H1 (cell line): ENCODE measurements at regions not wholly inside any gene's neighbourhood (a gene's known extent, or its start where the extent isn't known, plus 50 kb on each side); places are given as distances from the start of the nearest gene placed in this dataset.

ENCODE experiments used
- CEBPB ChIP-seq: IDR thresholded peaks from 2 replicates; pipeline ENCODE4 v1.6.1; 2012; ENCODE audit warnings: low read depth, low read length
- EZH2 ChIP-seq: fragments of 200-600 bp; sonication (generic); IDR thresholded peaks from 2 replicates; pipeline ENCODE4 v1.7.1; 2012; ENCODE audit warnings: low read depth, mild to moderate bottlenecking, moderate library complexity, low read length, inconsistent platforms; ENCODE audit not compliant: severe bottlenecking
- POLR2A ChIP-seq, 2 experiments: IDR thresholded peaks; 1 replicate in 1 of 2; 2 replicates in 1 of 2; pipeline ENCODE4 v1.6.1; 2011; ENCODE audit warnings: low read depth in 2 of 2, low read length in 2 of 2, mild to moderate bottlenecking in 2 of 2; ENCODE audit errors: control extremely low read depth in 1 of 2
- POLR2AphosphoS5 ChIP-seq: IDR thresholded peaks from 2 replicates; pipeline ENCODE4 v1.6.1; 2011; ENCODE audit warnings: low read depth, low read length
- RNF2 ChIP-seq: fragments of 200-900, 300-1000 bp; sonication (generic); IDR thresholded peaks from 2 replicates; pipeline ENCODE4 v1.7.1; 2016; ENCODE audit warnings: borderline replicate concordance, low read depth, mild to moderate bottlenecking, antibody characterized with exemption, low read length; ENCODE audit not compliant: poor library complexity, severe bottlenecking; ENCODE audit errors: missing control alignments
- SRF ChIP-seq: IDR thresholded peaks from 2 replicates; pipeline ENCODE4 v1.6.1; 2011; ENCODE audit warnings: mild to moderate bottlenecking, low read depth, low read length, moderate library complexity
- TF ChIP-seq, protein P1 (sequence below): IDR thresholded peaks from 2 replicates; pipeline ENCODE4 v1.6.1; 2012; ENCODE audit warnings: inconsistent platforms

DNA sequence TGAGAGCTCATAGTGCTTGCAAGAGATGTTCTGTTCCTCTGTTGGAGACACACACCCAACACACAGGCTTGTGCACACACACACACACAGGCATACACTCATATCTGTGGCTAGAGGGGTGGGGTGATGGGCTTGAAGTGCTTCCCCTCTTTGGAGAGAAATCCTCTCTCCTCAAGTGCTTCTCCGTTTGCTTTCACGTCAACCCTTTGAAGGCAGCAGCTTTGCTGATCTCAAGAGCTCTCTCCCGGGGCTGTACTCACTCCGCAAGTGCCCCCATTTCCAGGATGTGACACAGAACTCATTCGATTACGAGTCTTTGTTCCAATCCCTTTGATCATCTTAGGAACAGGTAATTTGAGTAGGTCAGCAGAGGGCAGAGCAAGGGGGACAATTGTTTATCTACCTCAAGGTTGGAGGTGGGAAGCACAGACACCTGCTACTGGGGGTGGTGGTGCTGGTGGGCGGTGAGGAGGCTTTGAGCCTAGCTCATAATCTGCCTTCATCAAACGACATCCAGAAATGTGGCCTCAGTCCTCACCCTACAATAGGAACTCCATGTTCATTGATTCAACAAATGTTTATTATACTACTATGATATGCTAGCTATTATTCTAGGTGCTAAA is 529.8 kb upstream of the CADM1 start:
- TF ChIP-seq EZH2 (no peak), SRF (no peak), POLR2AphosphoS5 (no peak), CEBPB (no peak), POLR2A (IDR thresholded peaks at IDR 0.05; ENCODE audit: control extremely low read depth in 1 of 2, low read depth in 2 of 2, low read length in 2 of 2) (no peak), RNF2 (no peak)
- TF ChIP-seq, protein P1, sequence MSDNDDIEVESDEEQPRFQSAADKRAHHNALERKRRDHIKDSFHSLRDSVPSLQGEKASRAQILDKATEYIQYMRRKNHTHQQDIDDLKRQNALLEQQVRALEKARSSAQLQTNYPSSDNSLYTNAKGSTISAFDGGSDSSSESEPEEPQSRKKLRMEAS = no peak
